DMS 273 (cell line): ENCODE measurements at regions not wholly inside any gene's neighbourhood (a gene's known extent, or its start where the extent isn't known, plus 50 kb on each side); places are given as distances from the start of the nearest gene placed in this dataset.
"Not testable (repeated sequence)": the region's sequence is repeated elsewhere in the genome, so short reads cannot be mapped to it uniquely, and the experiment has no call there.

ENCODE experiments used
- DNase-seq: peaks from one replicate; lab custom pipeline; 2025; ENCODE audit not compliant: unreplicated experiment; lab: John Stamatoyannopoulos, UW

GRCh38 chr14:40757376-40757950, 849.2 kb upstream of the LRFN5 start:
- DNase-seq = no peak

GRCh38 chr14:40733206-40733605, 873.5 kb upstream of the LRFN5 start:
- DNase-seq = no peak

- no peak for DNase-seq
These were observed 879.6 kb upstream of the LRFN5 start for GRCh38 chr14:40727107-40727506.

GRCh38 chr14:40713387-40713786, 893.3 kb upstream of the LRFN5 start:
- DNase-seq = no peak

- no peak for DNase-seq
These were observed 909.4 kb upstream of the LRFN5 start for GRCh38 chr14:40697231-40697630.

GRCh38 chr14:40694023-40694422, 912.7 kb upstream of the LRFN5 start:
- DNase-seq = no peak

- no peak for DNase-seq
These were observed 915.6 kb upstream of the LRFN5 start for GRCh38 chr14:40691066-40691465.

GRCh38 chr14:40685764-40686163, 920.9 kb upstream of the LRFN5 start:
- no peak for DNase-seq

- DNase-seq = no peak
These were observed 922.3 kb upstream of the LRFN5 start for GRCh38 chr14:40684328-40684727.

- DNase-seq = no peak
These were observed 924.4 kb upstream of the LRFN5 start for GRCh38 chr14:40682131-40682913.

- no peak for DNase-seq
These were observed 927.4 kb upstream of the LRFN5 start for GRCh38 chr14:40679256-40679655.

- DNase-seq = not testable (repeated sequence)
These were observed 929.5 kb upstream of the LRFN5 start for GRCh38 chr14:40677206-40677605.

GRCh38 chr14:40674502-40674901, 932.2 kb upstream of the LRFN5 start:
- no peak for DNase-seq

- no peak for DNase-seq
These were observed 950.4 kb upstream of the LRFN5 start for GRCh38 chr14:40656311-40656710.

- DNase-seq = no peak
These were observed 954.5 kb upstream of the LRFN5 start for GRCh38 chr14:40652089-40652691.

- no peak for DNase-seq
These were observed 976.2 kb upstream of the LRFN5 start for GRCh38 chr14:40630471-40630870.

- not testable (repeated sequence) for DNase-seq
These were observed 977.0 kb upstream of the LRFN5 start for GRCh38 chr14:40629551-40630137.

GRCh38 chr14:40629144-40629543, 977.5 kb upstream of the LRFN5 start:
- DNase-seq = no peak

- DNase-seq = peak; percentile 29
These were observed 983.0 kb upstream of the LRFN5 start for GRCh38 chr14:40623643-40624042.

GRCh38 chr14:40618225-40618898, 988.3 kb upstream of the LRFN5 start:
- DNase-seq = no peak

- no peak for DNase-seq
These were observed 990.1 kb upstream of the LRFN5 start for GRCh38 chr14:40616579-40616978.
